Adrenal gland (tissue), 9 donors: ENCODE measurements at regions not wholly inside any gene's neighbourhood (a gene's known extent, or its start where the extent isn't known, plus 50 kb on each side); places are given as distances from the start of the nearest gene placed in this dataset.

ENCODE experiments used
- DNase-seq, 7 donors: peaks; one replicate each; pipeline ENCODE4 v3.0.0-alpha.2; 2019 to 2020
- H3K27ac ChIP-seq, 5 donors: fragments of 200-600 bp; sonication (generic) in 4 of 5; 1 replicate in 3 of 5; 2 replicates in 2 of 5; pipeline versions ENCODE4 v1.5.1 to v1.8.0; 2016 to 2020; ENCODE audit warnings: mild to moderate bottlenecking in 1 of 5
- H3K27me3 ChIP-seq: fragments of 200-600 bp; 2 replicates; pipeline ENCODE4 v1.8.0; 2021
- H3K36me3 ChIP-seq, 2 donors: fragments of 200-600 bp; replicated peaks in 1 of 2; 1 replicate in 1 of 2; 2 replicates in 1 of 2; pipeline versions ENCODE4 v1.5.1 to v1.8.0; 2018 to 2022
- H3K4me1 ChIP-seq, 2 donors: fragments of 200-600 bp; replicated peaks in 1 of 2; 1 replicate in 1 of 2; 2 replicates in 1 of 2; pipeline versions ENCODE4 v1.5.1 to v1.8.0; 2018 to 2021
- H3K4me3 ChIP-seq, 4 donors: fragments of 200-600 bp; sonication (generic) in 3 of 4; one replicate each; pipeline ENCODE4 v1.5.1; 2016 to 2018
- H3K9me3 ChIP-seq, 3 donors: fragments of 200-600 bp; sonication (generic) in 1 of 3; replicated peaks in 1 of 3; 1 replicate in 2 of 3; 2 replicates in 1 of 3; pipeline versions ENCODE4 v1.5.1 to v1.8.0; 2016 to 2021
- POLR2A ChIP-seq, 2 donors: fragments of 450-650 bp; IDR thresholded peaks; one replicate each; pipeline ENCODE4 v1.6.1; 2017; ENCODE audit warnings: antibody characterized with exemption in 2 of 2, mild to moderate bottlenecking in 2 of 2, moderate library complexity in 1 of 2
- WGBS, 4 donors: extraction: QIAGEN DNeasy Blood & Tissue Kit in 2 of 4; methylation state at CpG; one replicate each; pipeline versions ENCODE4 v1.1.5 to v1.1.7; 2013 to 2017; 5-methylcytosine and 5-hydroxymethylcytosine counted together
- intact Hi-C, 2 donors: fragments of 100-400 bp; cut with DNase I; formaldehyde crosslinking; loops; one replicate each; pipeline versions ENCODE4 v1.14.1 to v1.15.0; 2022 to 2023
- TF ChIP-seq, protein P1 (sequence below), 6 experiments: fragments of 450-650 bp in 4 of 6; fragments of 200-600 bp in 2 of 6; sonication (generic) in 1 of 6; IDR thresholded peaks; 1 replicate in 5 of 6; 2 replicates in 1 of 6; pipeline versions ENCODE4 v1.5.1 to v1.8.0; 2016 to 2021; ENCODE audit warnings: antibody characterized with exemption in 6 of 6, mild to moderate bottlenecking in 2 of 6, moderate library complexity in 1 of 6
- donor health status: healthy with polysubstance abuse.
- donor health status: Bipolar disorder and iron deficiency.
- donor health status: DM: yes; HTN: yes; CAD: no.
- donor health status: DM: no; HTN: no; CAD: no.
- donor health status: DM: no; HTN: no; CAD: no.

DNA sequence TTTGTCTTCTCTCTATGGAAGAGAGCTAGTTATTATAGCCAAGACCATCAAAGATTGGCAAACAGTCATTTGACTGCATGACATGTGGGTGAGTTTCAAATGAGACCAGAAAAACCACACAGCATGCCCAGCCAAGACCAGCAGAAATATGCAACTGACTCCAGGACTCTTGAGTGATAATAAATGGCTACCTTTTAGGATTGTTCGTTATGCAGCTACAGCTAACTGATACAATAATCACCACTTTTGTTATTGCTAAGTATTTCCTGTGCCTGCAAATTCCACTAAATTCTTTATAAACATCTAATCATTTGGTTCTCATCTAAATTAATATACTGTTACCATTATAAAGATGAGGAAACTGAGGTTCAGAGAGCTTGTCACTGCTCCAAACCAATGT lies 528.4 kb upstream of the TBX3 start:
- H3K36me3 ChIP-seq, result no peaks in the 10 kb centered on the region
- no peaks in the 10 kb centered on the region for H3K4me1 ChIP-seq
- H3K27me3 ChIP-seq, result no peaks in the 10 kb centered on the region
- no peak for DNase-seq
- no peaks in the 10 kb centered on the region for H3K9me3 ChIP-seq
- no peak for TF ChIP-seq POLR2A (IDR thresholded peaks at IDR 0.05)
- TF ChIP-seq, protein P1, sequence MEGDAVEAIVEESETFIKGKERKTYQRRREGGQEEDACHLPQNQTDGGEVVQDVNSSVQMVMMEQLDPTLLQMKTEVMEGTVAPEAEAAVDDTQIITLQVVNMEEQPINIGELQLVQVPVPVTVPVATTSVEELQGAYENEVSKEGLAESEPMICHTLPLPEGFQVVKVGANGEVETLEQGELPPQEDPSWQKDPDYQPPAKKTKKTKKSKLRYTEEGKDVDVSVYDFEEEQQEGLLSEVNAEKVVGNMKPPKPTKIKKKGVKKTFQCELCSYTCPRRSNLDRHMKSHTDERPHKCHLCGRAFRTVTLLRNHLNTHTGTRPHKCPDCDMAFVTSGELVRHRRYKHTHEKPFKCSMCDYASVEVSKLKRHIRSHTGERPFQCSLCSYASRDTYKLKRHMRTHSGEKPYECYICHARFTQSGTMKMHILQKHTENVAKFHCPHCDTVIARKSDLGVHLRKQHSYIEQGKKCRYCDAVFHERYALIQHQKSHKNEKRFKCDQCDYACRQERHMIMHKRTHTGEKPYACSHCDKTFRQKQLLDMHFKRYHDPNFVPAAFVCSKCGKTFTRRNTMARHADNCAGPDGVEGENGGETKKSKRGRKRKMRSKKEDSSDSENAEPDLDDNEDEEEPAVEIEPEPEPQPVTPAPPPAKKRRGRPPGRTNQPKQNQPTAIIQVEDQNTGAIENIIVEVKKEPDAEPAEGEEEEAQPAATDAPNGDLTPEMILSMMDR (IDR thresholded peaks at IDR 0.05), result no peak
- intact Hi-C loops, result no loop called here
- H3K4me3 ChIP-seq, result no peak overlapping the region
- no peak overlapping the region for H3K27ac ChIP-seq
- 0% methylated on average over 1 of the region's 1 CpG for WGBS, 4 donors

- H3K27ac ChIP-seq, result no peak overlapping the region
- WGBS, 4 donors, result 66 to 87% (median 75%) methylated on average over 3 of the region's 3 CpGs
- H3K4me1 ChIP-seq, result peaks cover 0 to 3% of the 10 kb centered on the region in 2 donors
- no peaks in the 10 kb centered on the region for H3K9me3 ChIP-seq
- no peaks in the 10 kb centered on the region for H3K36me3 ChIP-seq
- intact Hi-C loops, result no loop called here
- no peak for DNase-seq
- no peak for TF ChIP-seq POLR2A (IDR thresholded peaks at IDR 0.05)
- TF ChIP-seq, protein P1 (IDR thresholded peaks at IDR 0.05), result no peak
- no peak overlapping the region for H3K4me3 ChIP-seq
- no peaks in the 10 kb centered on the region for H3K27me3 ChIP-seq
These were observed 526.7 kb upstream of the TBX3 start for GRCh38 chr12:115210533-115211252.

- 84 to 94% (median 89%) methylated on average over 7 to 8 of the region's 8 CpGs for WGBS, 4 donors
- DNase-seq, result no peak
- Histone ChIP-seq H3K36me3 (no peaks in the 10 kb centered on the region), H3K9me3 (no peaks in the 10 kb centered on the region), H3K4me3 (no peak overlapping the region), H3K27ac (no peak overlapping the region), H3K27me3 (no peaks in the 10 kb centered on the region), H3K4me1 (peaks cover 0 to 9% of the 10 kb centered on the region in 2 donors)
- intact Hi-C loops, result no loop called here
- TF ChIP-seq, protein P1 (IDR thresholded peaks at IDR 0.05), result no peak
- no peak for TF ChIP-seq POLR2A (IDR thresholded peaks at IDR 0.05)
These were observed 525.3 kb upstream of the TBX3 start for GRCh38 chr12:115209230-115209629.

- TF ChIP-seq, protein P1 (IDR thresholded peaks at IDR 0.05), result no peak
- no peak for TF ChIP-seq POLR2A (IDR thresholded peaks at IDR 0.05)
- Histone ChIP-seq H3K36me3 (no peaks in the 10 kb centered on the region), H3K4me3 (no peak overlapping the region), H3K9me3 (no peaks in the 10 kb centered on the region), H3K27ac (no peak overlapping the region), H3K4me1 (peaks cover 0 to 9% of the 10 kb centered on the region in 2 donors), H3K27me3 (no peaks in the 10 kb centered on the region)
- DNase-seq, result no peak
- intact Hi-C loops, result no loop called here
- 87 to 95% (median 94%) methylated on average over 6 of the region's 6 CpGs for WGBS, 4 donors
These were observed 524.1 kb upstream of the TBX3 start for GRCh38 chr12:115208098-115208497.
